Gastroesophageal sphincter (tissue), 4 donors: ENCODE measurements at regions not wholly inside any gene's neighbourhood (a gene's known extent, or its start where the extent isn't known, plus 50 kb on each side); places are given as distances from the start of the nearest gene placed in this dataset.

Source experiments
- ATAC-seq: fragments of 150-250 bp; one replicate; pipeline ENCODE4 v1.9.1; 2016; ENCODE audit warnings: mild to moderate bottlenecking, moderate library complexity
- H3K27ac ChIP-seq, 4 donors: fragments of 200-600 bp; sonication (generic) in 3 of 4; 1 replicate in 3 of 4; 2 replicates in 1 of 4; pipeline ENCODE4 v1.5.1; 2016 to 2019
- H3K27me3 ChIP-seq: fragments of 200-600 bp; sonication (generic); one replicate; pipeline ENCODE4 v1.5.1; 2019
- H3K36me3 ChIP-seq, 2 donors: fragments of 200-600 bp; sonication (generic); one replicate each; pipeline ENCODE4 v1.5.1; 2019; ENCODE audit warnings: control low read depth in 1 of 2
- H3K4me1 ChIP-seq, 3 donors: fragments of 200-600 bp; sonication (generic); 1 replicate in 2 of 3; 2 replicates in 1 of 3; pipeline ENCODE4 v1.5.1; 2016 to 2019; ENCODE audit warnings: control low read depth in 2 of 3
- H3K4me3 ChIP-seq, 2 donors: fragments of 200-600 bp; sonication (generic); one replicate each; pipeline ENCODE4 v1.5.1; 2019; ENCODE audit warnings: mild to moderate bottlenecking in 1 of 2, moderate library complexity in 1 of 2
- H3K9me3 ChIP-seq, 3 donors: fragments of 200-600 bp; sonication (generic); one replicate each; pipeline ENCODE4 v1.5.1; 2017 to 2019; ENCODE audit warnings: control low read depth in 2 of 3
- CTCF ChIP-seq, 4 experiments: fragments of 200-600 bp in 2 of 4; fragments of 450-650 bp in 2 of 4; sonication (generic) in 1 of 4; IDR thresholded peaks; one replicate each; pipeline ENCODE4 v1.5.1; 2017 to 2019; ENCODE audit warnings: antibody characterized with exemption in 4 of 4, mild to moderate bottlenecking in 2 of 4, moderate library complexity in 2 of 4
- EP300 ChIP-seq: sonication (generic); formaldehyde crosslinking; IDR thresholded peaks from one replicate; pipeline ENCODE4 v1.6.1; 2017; ENCODE audit warnings: antibody characterized with exemption, mild to moderate bottlenecking
- POLR2A ChIP-seq, 2 donors: fragments of 450-650 bp; IDR thresholded peaks; one replicate each; pipeline ENCODE4 v1.6.1; 2017; ENCODE audit warnings: antibody characterized with exemption in 2 of 2, mild to moderate bottlenecking in 2 of 2, moderate library complexity in 1 of 2
- POLR2AphosphoS5 ChIP-seq: sonication (generic); formaldehyde crosslinking; IDR thresholded peaks from one replicate; pipeline ENCODE4 v1.6.1; 2017; ENCODE audit warnings: antibody characterized with exemption
- whole genome bisulfite sequencing, 2 donors: methylation state at CpG; one replicate each; pipeline ENCODE4 v1.1.5; 2018; ENCODE audit warnings: low coverage in 1 of 2; 5-methylcytosine and 5-hydroxymethylcytosine counted together

GRCh38 chr18:38483326-38483725 is 917.7 kb upstream of the CELF4 start:
- WGBS, 2 donors: 31 to 53% methylated on average over 5 of the region's 5 CpGs
- no peak for ATAC-seq
- H3K4me3 ChIP-seq: no peak overlapping the region

GRCh38 chr18:38481576-38481975 is 916.0 kb upstream of the CELF4 start:
- 74 to 84% methylated on average over 5 of the region's 5 CpGs for WGBS, 2 donors
- TF ChIP-seq POLR2AphosphoS5 (no peak), POLR2A (IDR thresholded peaks at IDR 0.05) (no peak), CTCF (IDR thresholded peaks at IDR 0.05) (no peak)
- Histone ChIP-seq H3K27me3 (no peaks in the 10 kb centered on the region), H3K36me3 (no peaks in the 10 kb centered on the region), H3K9me3 (no peaks in the 10 kb centered on the region), H3K4me1 (no peaks in the 10 kb centered on the region), H3K4me3 (no peak overlapping the region), H3K27ac (no peak overlapping the region)
- ATAC-seq: no peak

More at GRCh38 chr18:38483326-38483725, 917.7 kb upstream of the CELF4 start:
- H3K27ac ChIP-seq: no peak overlapping the region
- no peak for TF ChIP-seq POLR2A (IDR thresholded peaks at IDR 0.05)
- no peak for TF ChIP-seq CTCF (IDR thresholded peaks at IDR 0.05)
- no peak for TF ChIP-seq POLR2AphosphoS5
- no peak for TF ChIP-seq EP300
- no peaks in the 10 kb centered on the region for H3K4me1 ChIP-seq
- no peaks in the 10 kb centered on the region for H3K27me3 ChIP-seq
- no peaks in the 10 kb centered on the region for H3K9me3 ChIP-seq
- H3K36me3 ChIP-seq: no peaks in the 10 kb centered on the region

- 75% methylated on average over 2 of the region's 2 CpGs; no CpG with 5 or more reads in 1 of the 2 donors for WGBS, 2 donors
- H3K4me1 ChIP-seq: no peaks in the 10 kb centered on the region
- H3K27ac ChIP-seq: no peak overlapping the region
- TF ChIP-seq POLR2A (IDR thresholded peaks at IDR 0.05) (no peak), POLR2AphosphoS5 (no peak), EP300 (no peak), CTCF (IDR thresholded peaks at IDR 0.05) (no peak)
- H3K4me3 ChIP-seq: no peak overlapping the region
- no peaks in the 10 kb centered on the region for H3K36me3 ChIP-seq
- H3K27me3 ChIP-seq: no peaks in the 10 kb centered on the region
- no peaks in the 10 kb centered on the region for H3K9me3 ChIP-seq
- no peak for ATAC-seq
Measured at GRCh38 chr18:38475686-38476085, 910.1 kb upstream of the CELF4 start.

GRCh38 chr18:38473535-38473934 is 907.9 kb upstream of the CELF4 start:
- no peaks in the 10 kb centered on the region for H3K9me3 ChIP-seq
- no peak overlapping the region for H3K27ac ChIP-seq
- no peak for ATAC-seq
- no peak for TF ChIP-seq POLR2A (IDR thresholded peaks at IDR 0.05)
- no peak for TF ChIP-seq EP300
- no peak for TF ChIP-seq POLR2AphosphoS5
- no peak for TF ChIP-seq CTCF (IDR thresholded peaks at IDR 0.05)
- H3K36me3 ChIP-seq: no peaks in the 10 kb centered on the region
- H3K4me3 ChIP-seq: no peak overlapping the region
- peaks cover 0 to 2% (median 0%) of the 10 kb centered on the region in 3 donors for H3K4me1 ChIP-seq
- H3K27me3 ChIP-seq: no peaks in the 10 kb centered on the region
- WGBS, 2 donors: 78 to 86% methylated on average over 2 of the region's 2 CpGs

- no peaks in the 10 kb centered on the region for H3K36me3 ChIP-seq
- H3K27me3 ChIP-seq: no peaks in the 10 kb centered on the region
- ATAC-seq: no peak
- TF ChIP-seq POLR2AphosphoS5 (no peak), POLR2A (IDR thresholded peaks at IDR 0.05) (no peak), EP300 (no peak), CTCF (IDR thresholded peaks at IDR 0.05) (no peak)
- no peak overlapping the region for H3K4me3 ChIP-seq
- H3K9me3 ChIP-seq: no peaks in the 10 kb centered on the region
- no peak overlapping the region for H3K27ac ChIP-seq
- H3K4me1 ChIP-seq: peaks cover 0 to 10% (median 0%) of the 10 kb centered on the region in 3 donors
Measured at GRCh38 chr18:38470421-38470820, 904.8 kb upstream of the CELF4 start.
